A549 (cell line): ENCODE measurements at regions not wholly inside any gene's neighbourhood (a gene's known extent, or its start where the extent isn't known, plus 50 kb on each side); places are given as distances from the start of the nearest gene placed in this dataset.

Source experiments
- BHLHE40 ChIP-seq: IDR thresholded peaks from 2 replicates; pipeline ENCODE4 v1.6.1; 2012; ENCODE audit warnings: low read depth, low read length, inconsistent platforms
- CTCF ChIP-seq: fragments of >200 bp; sonication (Bioruptor Twin); formaldehyde crosslinking; IDR thresholded peaks from 3 replicates; pipeline ENCODE4 v1.5.1; 2016
- JUN ChIP-seq, 2 experiments: fragments of >200 bp; sonication (Bioruptor Twin); formaldehyde crosslinking; IDR thresholded peaks; 2 replicates in 1 of 2; 3 replicates in 1 of 2; pipeline ENCODE4 v1.6.1; 2016 to 2017
- POLR2A ChIP-seq: IDR thresholded peaks from 2 replicates; pipeline ENCODE4 v1.6.1; 2012; ENCODE audit warnings: mild to moderate bottlenecking, low read length

- TF ChIP-seq POLR2A, result no peak
- TF ChIP-seq BHLHE40, result no peak
- no peak for TF ChIP-seq CTCF
- no peak for TF ChIP-seq JUN (IDR thresholded peaks at IDR 0.05)
Measured at GRCh38 chr6:81929828-81930227, 177.3 kb upstream of the TENT5A start.
